DMS114 treated with DMSO at 0.1 percent for 48 hours (cell line): ENCODE measurements at regions not wholly inside any gene's neighbourhood (a gene's known extent, or its start where the extent isn't known, plus 50 kb on each side); places are given as distances from the start of the nearest gene placed in this dataset.

Source experiments
- DNase-seq: peaks from one replicate; lab custom pipeline; 2025; ENCODE audit not compliant: unreplicated experiment; lab: John Stamatoyannopoulos, UW

DNA sequence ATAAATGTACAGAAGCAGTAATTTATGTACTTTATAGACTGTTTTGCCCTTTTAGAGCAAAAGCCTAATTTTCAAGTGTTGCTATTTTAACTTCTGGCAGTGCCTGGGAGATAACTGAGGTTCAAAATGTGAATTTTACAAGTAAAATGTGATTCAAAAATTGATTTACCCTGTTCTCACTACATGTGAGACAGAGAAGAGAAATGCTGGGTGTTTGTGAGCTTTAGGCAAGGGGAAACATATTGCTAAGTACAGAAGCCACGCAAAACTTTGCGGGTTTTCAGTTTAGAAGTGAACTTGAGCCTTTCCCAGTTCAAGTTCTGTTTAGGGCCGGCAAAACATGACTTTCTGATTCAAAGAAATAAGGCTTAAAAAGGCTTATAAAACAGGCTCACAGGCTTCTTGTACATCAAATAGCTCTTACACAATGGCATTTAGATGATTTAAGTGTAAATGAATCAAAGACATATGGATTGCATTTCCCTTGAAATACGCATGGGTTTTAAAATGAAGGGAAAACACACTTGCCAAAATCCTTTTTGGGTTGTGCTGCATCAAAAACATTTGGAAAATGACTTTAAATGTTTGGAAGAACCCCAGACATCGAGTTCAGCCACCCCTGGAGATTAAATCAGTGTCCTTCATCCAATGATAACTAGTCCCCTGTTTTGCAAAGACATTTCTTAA is 370.8 kb upstream of the MEF2C start:
- no peak for DNase-seq

DNA sequence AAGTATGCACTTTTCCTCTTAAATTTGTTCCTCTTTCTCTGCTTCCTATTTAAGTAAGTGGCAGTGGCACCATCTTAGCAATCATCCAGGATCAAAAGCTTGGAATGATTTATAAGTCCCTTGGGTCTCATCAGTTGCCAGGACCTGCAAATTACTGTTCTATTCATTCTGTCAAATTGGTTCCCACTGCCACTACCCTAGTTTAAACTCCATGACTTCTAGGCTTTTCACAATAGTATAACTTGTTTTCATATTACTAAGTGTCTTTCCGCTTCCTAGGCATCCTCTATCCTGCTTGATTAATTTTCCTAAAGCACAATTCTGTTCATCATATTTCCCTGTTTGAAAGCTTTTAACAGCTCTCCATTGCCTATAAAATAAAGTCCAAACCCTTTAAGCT is 363.9 kb upstream of the MEF2C start:
- DNase-seq = no peak

DNA sequence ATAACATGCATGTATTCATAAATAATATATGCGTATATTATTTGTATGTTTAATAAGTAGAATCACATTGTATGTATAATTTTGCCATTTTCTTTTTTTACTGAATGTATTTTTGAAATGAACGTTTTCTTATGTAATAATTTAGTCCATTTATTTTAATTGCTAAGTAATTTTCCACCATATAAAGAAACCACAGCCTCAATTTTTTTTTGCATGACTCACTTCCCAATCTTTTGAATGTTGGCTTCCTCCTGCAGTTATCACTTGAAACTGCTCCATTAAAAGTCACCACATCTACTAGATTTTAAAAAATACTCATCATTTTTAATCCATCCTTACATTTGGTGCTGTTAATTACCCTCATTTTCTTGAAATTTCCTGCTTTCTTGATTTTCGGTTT is 363.3 kb upstream of the MEF2C start:
- DNase-seq = no peak

DNA sequence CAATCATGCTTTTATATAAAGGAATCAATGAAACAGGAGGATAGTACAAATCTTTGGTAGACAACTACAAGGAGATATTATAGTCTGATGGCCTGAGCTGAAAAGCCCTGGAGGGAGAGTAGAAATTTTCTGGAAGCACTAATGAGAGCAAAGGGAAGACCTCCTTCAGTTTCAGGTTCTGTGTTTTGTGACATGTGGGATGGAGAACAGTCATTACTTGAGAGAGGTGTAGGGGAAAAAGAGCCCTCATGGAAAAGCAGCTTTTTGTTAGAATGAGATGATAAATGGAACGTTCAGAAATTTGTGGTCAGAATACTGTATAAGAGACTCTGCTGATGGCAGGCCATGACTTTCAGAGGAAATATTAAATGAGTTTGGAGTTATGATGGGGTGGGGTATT is 360.6 kb upstream of the MEF2C start:
- DNase-seq = no peak

DNA sequence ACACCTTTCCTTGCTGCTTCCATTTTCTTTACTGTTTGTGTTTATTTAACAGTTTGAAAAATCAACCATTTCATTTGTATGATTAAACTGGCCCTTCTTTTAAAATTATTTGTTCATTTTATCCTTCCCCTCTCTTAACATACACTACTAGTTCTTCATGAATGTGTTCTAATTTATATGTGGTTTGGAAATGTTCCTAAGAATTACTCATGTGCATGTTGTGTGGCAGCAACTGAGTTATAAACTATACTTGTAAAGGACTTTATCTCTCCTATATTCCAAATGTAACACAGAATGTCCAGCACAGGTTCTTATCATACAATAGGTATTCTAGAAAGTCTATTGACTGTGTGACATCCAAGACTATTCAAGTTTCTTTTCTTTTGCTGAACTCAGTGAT is 358.2 kb upstream of the MEF2C start:
- no peak for DNase-seq

DNA sequence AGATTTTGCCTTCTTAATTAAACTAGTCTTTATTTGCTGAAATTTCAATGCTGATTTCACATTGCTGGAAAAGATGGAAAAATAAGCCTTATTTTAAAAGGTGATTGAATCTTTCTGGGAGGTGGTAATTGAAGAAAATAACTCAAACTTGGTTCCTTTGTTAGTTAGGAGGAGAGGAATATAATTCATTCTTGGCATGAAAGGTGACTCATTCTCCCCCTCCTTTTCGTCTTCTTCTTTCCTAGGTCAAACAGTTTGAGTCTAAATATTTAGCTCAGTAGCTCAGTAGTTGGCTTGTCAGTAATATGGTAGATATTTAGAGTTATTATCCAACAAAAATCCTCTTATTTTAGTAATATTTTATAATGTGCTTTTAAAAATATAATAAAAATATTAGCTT is 353.9 kb upstream of the MEF2C start:
- no peak for DNase-seq

DNA sequence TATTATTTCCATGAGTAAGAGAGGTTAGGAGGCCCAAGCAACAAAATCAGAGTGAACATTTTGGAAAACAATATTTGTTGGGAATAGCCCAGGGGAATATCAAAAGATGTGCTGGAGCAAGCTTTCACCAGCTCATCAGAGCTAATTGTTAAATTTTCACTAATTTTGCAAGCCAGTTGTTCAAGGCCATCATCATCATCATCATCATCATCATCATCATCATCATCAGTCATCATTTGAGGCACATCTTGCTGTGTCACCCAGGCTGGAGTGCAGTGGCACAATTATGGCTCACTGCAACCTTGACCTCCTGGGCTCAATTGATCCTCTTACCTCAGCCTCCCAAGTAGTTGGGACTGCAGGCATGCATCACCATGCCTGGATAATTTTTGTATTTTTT is 350.5 kb upstream of the MEF2C start:
- DNase-seq = no peak

DNA sequence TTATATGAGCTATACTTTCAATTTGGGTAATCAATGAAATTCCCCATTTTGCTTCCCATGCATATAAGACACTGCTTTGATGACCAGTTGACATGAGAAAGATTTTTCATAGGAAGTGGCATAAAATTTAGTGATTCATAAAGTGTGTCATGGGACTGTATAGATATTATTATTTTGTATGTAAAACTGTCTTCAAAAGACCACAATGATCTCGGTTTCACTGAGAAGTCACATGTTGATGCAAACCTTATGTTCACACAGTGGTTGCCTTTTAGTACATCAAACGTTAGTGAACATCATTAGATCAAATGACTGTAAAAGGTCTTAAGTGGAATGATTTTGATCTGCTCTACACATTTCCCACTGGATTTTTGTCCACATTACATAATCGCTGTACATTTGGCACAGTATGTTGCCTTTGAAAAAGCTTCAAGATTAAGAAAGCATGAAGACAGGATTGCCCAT is 349.2 kb upstream of the MEF2C start:
- DNase-seq = no peak

DNA sequence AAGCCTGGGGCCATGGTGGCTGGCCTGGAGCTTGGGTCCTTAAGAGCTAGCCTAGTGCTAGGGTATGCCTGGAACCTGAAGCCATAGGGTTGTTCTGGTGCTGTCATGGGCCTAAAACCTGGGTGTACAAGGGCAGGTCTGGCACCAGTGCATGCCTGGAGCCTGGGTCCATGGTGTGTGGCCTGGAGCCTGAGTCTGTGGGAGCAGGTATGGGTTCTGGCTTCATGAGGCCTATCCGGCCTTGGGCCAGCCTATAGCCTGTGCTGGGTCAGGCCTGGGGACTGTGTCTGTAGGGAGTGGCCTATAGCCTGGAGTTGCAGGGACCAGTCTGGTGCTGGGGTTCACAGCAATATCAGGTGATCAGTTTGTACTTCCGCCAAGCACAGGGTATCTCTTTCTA is 347.2 kb upstream of the MEF2C start:
- no peak for DNase-seq

DNA sequence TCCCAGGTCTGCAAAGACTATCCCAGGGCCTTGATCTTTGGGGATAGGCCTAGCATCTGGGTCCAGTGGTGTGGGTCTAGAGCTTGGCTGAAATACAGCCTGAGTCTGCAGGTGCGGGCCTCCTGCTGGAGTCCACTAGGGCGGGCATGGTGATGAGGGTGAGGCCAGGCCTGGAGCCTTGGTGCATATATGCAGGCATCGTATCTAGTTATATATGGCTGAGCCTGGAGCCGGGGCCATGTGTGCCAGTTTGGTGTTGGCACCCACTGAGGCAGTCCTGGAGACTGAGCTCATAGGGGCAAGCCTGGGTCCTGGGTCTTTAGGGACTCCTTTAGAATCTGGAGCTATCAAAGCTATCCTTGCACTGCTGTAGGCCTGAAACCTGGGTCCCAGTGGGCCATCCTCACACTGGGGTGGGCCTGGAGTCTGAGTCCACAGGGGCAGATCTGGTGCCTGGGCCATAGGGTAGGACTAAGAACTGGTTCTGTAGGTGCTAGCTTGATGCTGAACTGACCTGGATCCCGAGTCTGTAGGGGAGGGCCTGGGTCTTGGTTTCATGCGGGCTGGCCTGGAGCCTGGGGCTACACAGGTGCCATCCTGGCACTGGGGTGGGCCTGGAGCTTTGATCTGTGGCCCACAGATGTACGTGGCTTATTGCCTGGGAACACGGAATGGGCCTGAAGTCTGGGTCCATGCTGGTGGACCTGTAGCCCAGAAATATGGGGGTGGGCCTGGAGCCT is 346.5 kb upstream of the MEF2C start:
- DNase-seq = no peak

DNA sequence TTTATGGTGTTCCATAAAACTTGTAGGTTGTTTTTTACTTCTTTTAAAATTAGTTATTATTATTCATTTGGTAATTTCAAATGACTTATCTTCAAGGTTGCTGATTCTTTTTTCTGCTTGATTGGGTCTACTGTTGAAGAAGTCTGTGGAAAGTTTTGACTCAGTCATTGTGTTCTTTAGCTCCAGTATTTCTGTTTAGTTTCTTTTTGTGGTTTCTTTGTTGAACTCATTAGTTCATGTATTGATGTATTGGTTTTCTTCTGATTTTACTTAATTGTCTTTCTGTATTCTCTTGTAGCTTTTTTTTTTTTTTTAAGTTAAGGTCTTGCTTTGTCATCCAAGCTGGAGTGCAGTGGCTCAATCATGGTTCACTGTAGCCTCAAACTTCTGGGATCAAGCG is 345.4 kb upstream of the MEF2C start:
- no peak for DNase-seq

DNA sequence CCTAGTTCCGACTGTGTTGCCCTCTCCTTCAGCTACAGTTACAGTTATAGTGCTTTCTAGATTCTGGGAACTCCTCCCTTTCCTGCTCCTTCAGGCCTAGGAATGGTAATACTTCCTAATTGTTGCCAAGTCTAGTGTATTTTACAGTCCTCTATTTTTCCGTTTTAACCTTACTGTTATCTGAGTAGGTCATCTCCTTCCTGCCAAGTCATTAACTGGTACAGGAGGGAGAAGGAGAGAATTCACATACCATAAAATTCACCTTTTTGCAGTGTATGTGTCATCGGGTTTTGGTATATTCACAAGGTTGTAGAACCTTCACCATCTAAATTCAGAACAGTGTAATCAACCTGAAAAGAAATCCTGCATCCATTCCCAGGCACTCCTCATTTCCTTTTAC is 335.4 kb upstream of the MEF2C start:
- DNase-seq = no peak

DNA sequence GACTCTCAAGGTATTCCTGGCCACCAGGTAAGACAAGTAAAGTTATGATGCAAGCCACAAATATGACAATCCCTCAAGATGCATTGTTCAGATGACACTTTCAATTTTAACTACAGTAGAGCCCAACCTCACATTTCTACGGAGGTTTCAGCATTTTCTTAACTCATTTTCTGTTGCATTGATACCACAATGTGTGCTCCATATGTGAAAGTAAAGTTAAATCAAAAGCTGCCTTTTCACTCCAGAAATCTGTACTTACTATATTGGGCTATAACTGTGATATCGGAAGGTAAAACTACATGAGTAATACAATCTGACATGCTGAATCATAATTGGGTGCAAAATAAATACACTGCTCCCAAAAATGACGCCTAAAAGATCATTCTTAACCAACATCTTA is 333.6 kb upstream of the MEF2C start:
- DNase-seq = no peak

DNA sequence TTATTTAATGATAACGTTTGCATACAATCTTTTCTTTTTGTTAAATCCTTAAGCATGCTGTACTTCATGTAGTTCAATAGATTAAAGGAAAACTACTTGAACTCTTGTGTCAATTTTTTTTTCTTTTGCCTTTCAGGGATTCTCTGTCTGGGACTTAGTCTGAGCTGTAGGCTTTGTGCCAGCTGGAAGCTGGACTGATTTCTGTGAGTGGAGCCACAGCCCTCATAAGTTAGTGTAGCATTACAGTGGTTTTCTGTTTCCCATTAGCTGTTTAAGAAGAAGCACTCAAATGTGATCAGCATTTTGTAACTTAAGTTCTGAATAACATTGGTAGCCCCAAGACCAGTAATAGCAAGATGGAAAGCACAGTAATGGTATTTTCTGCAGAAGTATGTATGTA is 330.6 kb upstream of the MEF2C start:
- no peak for DNase-seq

DNA sequence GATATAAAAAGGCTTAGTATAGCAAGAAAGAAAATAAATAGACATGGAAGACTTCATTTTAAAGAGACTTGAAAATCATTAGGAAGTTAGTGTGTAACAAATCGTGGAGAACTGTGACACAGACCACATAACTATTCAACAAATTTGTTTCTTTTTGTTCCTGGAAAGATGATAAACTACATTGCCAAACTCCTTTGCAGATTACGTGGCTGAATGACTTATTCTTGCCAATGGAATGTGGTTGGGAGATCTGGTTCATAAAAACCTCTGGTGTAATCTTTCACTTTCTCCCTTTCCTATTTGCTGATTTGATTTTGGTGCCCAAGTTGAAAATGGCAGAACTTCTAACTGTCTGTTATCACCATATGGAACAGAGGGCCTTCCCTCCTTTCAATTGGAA is 328.9 kb upstream of the MEF2C start:
- DNase-seq = no peak

DNA sequence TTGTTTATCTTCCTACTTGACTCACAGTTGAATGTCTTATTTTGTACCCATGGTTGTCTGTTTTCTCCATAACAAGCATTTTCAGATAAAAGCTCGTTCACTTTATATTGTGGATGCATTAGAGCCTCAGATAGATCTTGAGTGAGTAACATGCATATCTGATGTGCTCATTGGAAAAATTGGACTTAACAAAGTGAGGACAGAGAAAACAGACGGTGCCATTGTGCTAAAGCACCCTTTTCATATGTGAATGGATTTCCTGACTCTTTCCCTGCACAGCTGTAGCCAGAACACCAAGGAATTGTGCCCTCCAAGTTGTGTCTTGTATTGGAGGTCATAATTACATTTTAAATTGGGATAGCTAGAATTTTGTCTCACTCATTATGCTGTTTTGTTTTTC is 325.8 kb upstream of the MEF2C start:
- no peak for DNase-seq

DNA sequence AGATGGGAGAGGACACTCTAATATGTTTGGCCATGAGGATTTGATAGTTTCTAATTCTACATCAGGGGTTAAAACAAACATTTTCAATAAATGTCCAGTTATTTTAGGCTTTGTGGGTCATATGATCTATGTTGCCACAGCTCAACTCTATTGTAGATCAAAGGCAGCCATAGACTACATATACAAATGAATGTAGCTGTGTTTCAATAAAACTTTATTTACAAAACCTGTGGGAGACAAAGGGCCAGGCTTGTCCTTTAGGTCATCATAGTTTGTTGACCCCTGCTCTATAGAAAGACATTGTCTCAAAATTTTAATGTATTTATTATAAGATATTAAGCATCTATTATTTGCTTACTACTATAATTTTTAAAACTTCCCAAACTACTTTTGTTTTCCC is 325.4 kb upstream of the MEF2C start:
- no peak for DNase-seq

DNA sequence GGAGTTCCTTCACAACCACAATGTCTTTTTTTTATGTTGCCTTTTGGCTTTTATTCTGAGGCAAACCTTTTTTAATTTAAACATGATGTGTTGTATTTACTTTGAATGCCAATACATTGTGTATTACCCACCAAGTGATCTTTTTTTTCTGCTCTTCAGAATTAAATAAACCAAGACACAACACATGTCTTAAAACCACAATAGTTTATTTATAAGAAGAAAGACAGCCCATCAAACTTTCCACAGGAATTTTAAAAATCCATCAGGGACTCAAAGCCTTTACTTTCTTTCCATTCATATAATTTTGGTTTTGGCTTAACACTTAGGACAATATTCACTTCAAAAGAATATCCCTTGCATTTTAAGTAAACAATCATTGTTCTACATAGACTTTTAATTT is 321.8 kb upstream of the MEF2C start:
- no peak for DNase-seq

DNA sequence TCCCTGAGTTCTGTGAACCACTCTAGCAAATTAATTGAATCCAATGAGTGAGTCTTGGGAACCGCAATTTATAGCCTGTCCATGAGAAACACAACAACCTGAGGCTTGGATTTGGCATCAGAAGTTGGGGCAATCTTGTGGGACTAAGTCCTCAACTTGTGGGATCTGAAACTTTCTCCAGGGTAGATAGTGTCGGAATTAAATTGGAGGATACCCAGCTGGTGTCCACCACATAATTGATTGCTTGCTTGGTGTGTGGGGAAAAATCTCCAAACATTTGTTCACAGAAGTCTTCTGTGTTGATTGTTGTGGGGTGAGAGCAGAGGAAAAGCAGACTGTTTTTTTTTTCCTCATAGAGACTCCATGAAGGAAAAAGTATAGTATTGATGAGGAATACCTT is 320.6 kb upstream of the MEF2C start:
- no peak for DNase-seq

DNA sequence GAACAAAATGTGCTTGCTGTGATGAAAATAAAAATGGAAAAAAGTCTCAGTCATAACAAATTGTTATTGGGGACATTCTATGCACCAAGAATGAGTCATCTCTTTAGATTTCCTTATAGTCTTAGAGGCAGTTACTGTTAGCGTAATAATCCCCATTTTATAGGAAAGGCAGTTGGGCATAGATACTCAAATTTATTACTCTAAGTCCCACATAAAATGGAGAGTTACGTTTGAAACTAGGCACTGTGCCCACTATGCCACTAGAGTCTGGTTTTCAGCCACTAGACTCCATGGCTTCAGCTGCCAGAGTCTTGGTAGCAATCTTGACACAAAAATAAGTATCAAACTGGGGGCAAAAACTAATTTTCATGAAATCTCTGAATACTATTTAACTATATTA is 317.9 kb upstream of the MEF2C start:
- no peak for DNase-seq

DNA sequence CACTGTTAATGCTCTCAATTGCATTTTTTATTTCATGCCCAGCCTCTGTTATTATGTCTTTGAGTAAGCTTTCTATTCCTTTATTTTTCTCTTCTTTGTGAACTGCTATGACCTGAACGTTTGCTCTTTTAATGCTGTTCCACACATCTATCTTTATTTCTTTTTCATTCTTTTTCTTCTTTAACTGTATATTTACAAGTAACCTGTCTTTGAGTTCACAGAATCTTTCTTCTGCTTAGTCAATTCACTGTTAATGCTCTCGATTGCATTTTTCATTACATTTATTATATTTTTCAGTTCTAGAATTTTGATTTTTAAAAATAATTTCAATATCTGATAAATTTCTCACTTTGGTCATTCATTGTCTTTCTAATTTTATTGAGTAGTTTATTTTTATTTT is 316.3 kb upstream of the MEF2C start:
- DNase-seq = no peak

DNA sequence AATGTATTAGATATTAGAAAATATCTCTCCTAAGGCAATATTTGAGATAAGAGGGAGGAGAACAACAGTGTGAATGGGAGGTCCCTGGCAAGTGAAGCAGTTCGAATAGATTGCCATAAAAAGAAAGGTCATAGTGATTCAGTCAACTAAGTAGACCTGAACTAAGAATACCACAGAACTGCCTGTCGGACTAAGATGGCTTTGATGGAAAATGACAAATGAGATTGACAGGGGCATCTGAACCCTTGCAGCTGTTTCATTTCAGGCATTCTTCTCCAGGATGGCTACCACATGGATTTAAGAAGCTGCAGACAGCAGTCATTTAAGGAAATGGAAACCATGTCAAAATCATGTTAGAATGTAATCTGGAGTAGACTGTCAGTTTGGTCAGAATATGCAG is 308.4 kb upstream of the MEF2C start:
- no peak for DNase-seq
